OCI-LY3 (cell line): ENCODE measurements at regions not wholly inside any gene's neighbourhood (a gene's known extent, or its start where the extent isn't known, plus 50 kb on each side); places are given as distances from the start of the nearest gene placed in this dataset.

Source experiments
- CTCF ChIP-seq: fragments of 200-600, 300-600 bp; sonication (generic); IDR thresholded peaks from 2 replicates; pipeline ENCODE4 v1.5.1; 2014; ENCODE audit warnings: antibody characterized with exemption, low read length, low read depth
- EZH2phosphoT487 ChIP-seq: fragments of 200-600 bp; shearing (Covaris generic); IDR thresholded peaks from 2 replicates; pipeline ENCODE4 v1.6.1; 2018; ENCODE audit warnings: antibody characterized with exemption, mixed run types, low read depth

- TF ChIP-seq CTCF, result no peak
- no peak for TF ChIP-seq EZH2phosphoT487
Measured at GRCh38 chr6:74439123-74439811, 743.3 kb downstream of the CD109 start.
